AG10803 (cell line): ENCODE measurements at regions not wholly inside any gene's neighbourhood (a gene's known extent, or its start where the extent isn't known, plus 50 kb on each side); places are given as distances from the start of the nearest gene placed in this dataset.

Source experiments
- DNase-seq: peaks from one replicate; pipeline ENCODE4 v3.0.0; 2010; ENCODE audit warnings: low read depth
- H3K4me3 ChIP-seq: 2 replicates; pipeline ENCODE4 v1.5.1; 2011; ENCODE audit warnings: mild to moderate bottlenecking, low read length, control low read depth
- CTCF ChIP-seq: conservative IDR thresholded peaks from 2 replicates; pipeline ENCODE4 v1.5.1; 2011; ENCODE audit warnings: mild to moderate bottlenecking, low read length, control low read depth, inconsistent platforms

DNA sequence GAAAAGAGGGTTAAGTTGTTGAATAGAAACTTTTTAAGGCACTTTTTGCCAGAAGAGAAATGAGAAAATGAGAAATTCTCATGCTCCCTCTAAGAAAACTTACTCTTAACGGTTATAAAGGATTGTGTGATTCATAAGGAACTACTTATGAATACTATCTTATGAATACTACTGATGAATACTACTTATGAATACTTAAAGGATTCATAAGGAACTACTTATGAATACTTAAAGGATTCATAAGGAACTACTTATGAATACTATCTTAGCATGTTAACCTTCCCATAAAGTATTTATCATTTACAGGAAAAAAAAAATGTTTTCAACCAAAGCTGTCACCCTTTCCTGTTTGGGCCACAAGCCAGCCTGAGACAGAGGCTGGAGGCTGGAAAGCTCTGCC, 53.1 kb upstream of the UCN3 start:
- no peak for DNase-seq
- no peak for TF ChIP-seq CTCF
- H3K4me3 ChIP-seq: no peak overlapping the region

- no peak for DNase-seq
- no peak overlapping the region for H3K4me3 ChIP-seq
- no peak for TF ChIP-seq CTCF
Measured at GRCh38 chr10:5314840-5315239, 49.9 kb upstream of the UCN3 start.
